Panc1 (cell line): ENCODE measurements at regions not wholly inside any gene's neighbourhood (a gene's known extent, or its start where the extent isn't known, plus 50 kb on each side); places are given as distances from the start of the nearest gene placed in this dataset.

Source experiments
- ATAC-seq: fragments of 200-7000 bp; cut with Tn5 transposase; 2 replicates; pipeline ENCODE4 v1.9.1; 2020; ENCODE audit warnings: mild to moderate bottlenecking, moderate library complexity
- BruUV-seq: library from RNA; stranded (reverse); fragments of 400-500 nt; replicated peaks from 2 replicates; lab custom pipeline; 2021; lab: Mats Ljungman, UMichigan
- CTCF ChIA-PET: fragments of 300-600 bp; sonication (Branson Sonifier 250); formaldehyde crosslinking; loops from one replicate; lab custom pipeline; 2022; ENCODE audit warnings: antibody characterized with exemption; lab: Charles Lee
- POLR2A ChIA-PET: fragments of 300-600 bp; sonication (Branson Sonifier 250); formaldehyde crosslinking; loops from one replicate; lab custom pipeline; 2022; ENCODE audit warnings: antibody characterized with exemption; lab: Charles Lee
- DNase-seq: peaks from one replicate; pipeline ENCODE4 v3.0.0-alpha.2; 2010; ENCODE audit warnings: low read depth, low spot score
- H3K27ac ChIP-seq: 2 replicates; pipeline ENCODE4 v1.5.1; 2011; ENCODE audit warnings: mild to moderate bottlenecking, low read length, inconsistent platforms
- H3K27me3 ChIP-seq: fragments of 200-500 bp; sonication (Bioruptor generic); 2 replicates; pipeline ENCODE4 v1.6.0; 2014; ENCODE audit warnings: low read length, inconsistent platforms; ENCODE audit not compliant: control insufficient read depth, insufficient read depth
- H3K36me3 ChIP-seq: fragments of 200-500 bp; sonication (Bioruptor generic); 2 replicates; pipeline ENCODE4 v1.5.1; 2014; ENCODE audit warnings: inconsistent platforms, mild to moderate bottlenecking, low read length, moderate library complexity; ENCODE audit not compliant: control insufficient read depth, insufficient read depth
- H3K4me1 ChIP-seq: 2 replicates; pipeline ENCODE4 v1.5.1; 2011; ENCODE audit warnings: inconsistent platforms, mild to moderate bottlenecking, low read length, moderate library complexity; ENCODE audit not compliant: control insufficient read depth, insufficient read depth
- H3K4me3 ChIP-seq, 2 experiments: 2 replicates each; pipeline ENCODE4 v1.5.1; 2011 to 2012; ENCODE audit warnings: low read depth in 2 of 2, low read length in 2 of 2, mild to moderate bottlenecking in 2 of 2, inconsistent platforms in 1 of 2, moderate library complexity in 1 of 2
- H3K9me3 ChIP-seq: fragments of 200-500 bp; sonication (Bioruptor generic); 2 replicates; pipeline ENCODE4 v1.5.1; 2014; ENCODE audit warnings: low read depth, mild to moderate bottlenecking, inconsistent platforms, low read length, moderate library complexity; ENCODE audit not compliant: control insufficient read depth, insufficient read depth
- POLR2AphosphoS5 ChIP-seq: IDR thresholded peaks from 2 replicates; pipeline ENCODE4 v1.6.1; 2012; ENCODE audit warnings: mild to moderate bottlenecking, low read depth, low read length, moderate library complexity
- SIN3A ChIP-seq: IDR thresholded peaks from 2 replicates; pipeline ENCODE4 v1.6.1; 2012; ENCODE audit warnings: low read depth, mild to moderate bottlenecking, low read length, moderate library complexity, borderline replicate concordance; ENCODE audit not compliant: insufficient read depth
- TCF7L2 ChIP-seq: IDR thresholded peaks from 2 replicates; pipeline ENCODE4 v1.6.1; 2011; ENCODE audit warnings: mild to moderate bottlenecking, low read depth, low read length, inconsistent platforms
- in situ Hi-C: cut with HindIII; loops from 2 replicates; pipeline ENCODE4 v1.10.0; 2016; ENCODE audit warnings: low sequenced_read_pairs, low pct_unique_long_range_greater_than_20kb
- intact Hi-C: fragments of 100-400 bp; cut with micrococcal nuclease; formaldehyde crosslinking; loops from one replicate; pipeline ENCODE4 v1.10.0; 2022; ENCODE audit not compliant: unreplicated experiment
- TF ChIP-seq, protein P1 (sequence below): fragments of 450-650 bp; IDR thresholded peaks from 2 replicates; pipeline ENCODE4 v1.5.1; 2017; ENCODE audit warnings: mild to moderate bottlenecking
- TF ChIP-seq, protein P2 (sequence below), 2 experiments: IDR thresholded peaks; 2 replicates each; pipeline ENCODE4 v1.6.1; 2011 to 2012; ENCODE audit warnings: low read depth in 2 of 2, control low read depth in 1 of 2, low read length in 1 of 2, mild to moderate bottlenecking in 1 of 2, moderate library complexity in 1 of 2; ENCODE audit not compliant: insufficient read depth in 1 of 2

DNA sequence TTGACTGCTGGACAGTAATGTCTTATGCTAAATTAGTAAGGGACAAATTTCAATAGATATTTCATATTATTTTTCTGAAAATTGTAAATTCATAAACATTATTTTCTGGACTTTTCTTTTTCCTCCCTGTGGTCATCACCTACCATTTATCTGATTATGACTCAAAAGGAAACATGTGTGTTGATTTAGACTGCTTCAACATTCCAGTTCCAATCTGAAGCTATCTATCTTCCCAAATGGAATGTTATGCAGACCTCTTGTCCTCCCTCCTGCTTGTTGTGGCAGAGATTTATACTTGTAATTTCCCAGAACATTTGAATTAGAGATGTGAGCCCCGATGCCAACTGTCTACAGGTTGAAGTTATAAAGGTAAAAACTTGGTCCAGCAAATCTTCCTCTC, 803.4 kb downstream of the TUSC7 start:
- Histone ChIP-seq H3K4me3 (no peak overlapping the region), H3K9me3 (no peaks in the 10 kb centered on the region), H3K4me1 (no peaks in the 10 kb centered on the region), H3K27ac (no peak overlapping the region), H3K36me3 (no peaks in the 10 kb centered on the region), H3K27me3 (no peaks in the 10 kb centered on the region)
- no peak for DNase-seq
- ChIA-PET POLR2A (no interaction called here), CTCF (no interaction called here)
- ATAC-seq, result no peak
- TF ChIP-seq, protein P1, sequence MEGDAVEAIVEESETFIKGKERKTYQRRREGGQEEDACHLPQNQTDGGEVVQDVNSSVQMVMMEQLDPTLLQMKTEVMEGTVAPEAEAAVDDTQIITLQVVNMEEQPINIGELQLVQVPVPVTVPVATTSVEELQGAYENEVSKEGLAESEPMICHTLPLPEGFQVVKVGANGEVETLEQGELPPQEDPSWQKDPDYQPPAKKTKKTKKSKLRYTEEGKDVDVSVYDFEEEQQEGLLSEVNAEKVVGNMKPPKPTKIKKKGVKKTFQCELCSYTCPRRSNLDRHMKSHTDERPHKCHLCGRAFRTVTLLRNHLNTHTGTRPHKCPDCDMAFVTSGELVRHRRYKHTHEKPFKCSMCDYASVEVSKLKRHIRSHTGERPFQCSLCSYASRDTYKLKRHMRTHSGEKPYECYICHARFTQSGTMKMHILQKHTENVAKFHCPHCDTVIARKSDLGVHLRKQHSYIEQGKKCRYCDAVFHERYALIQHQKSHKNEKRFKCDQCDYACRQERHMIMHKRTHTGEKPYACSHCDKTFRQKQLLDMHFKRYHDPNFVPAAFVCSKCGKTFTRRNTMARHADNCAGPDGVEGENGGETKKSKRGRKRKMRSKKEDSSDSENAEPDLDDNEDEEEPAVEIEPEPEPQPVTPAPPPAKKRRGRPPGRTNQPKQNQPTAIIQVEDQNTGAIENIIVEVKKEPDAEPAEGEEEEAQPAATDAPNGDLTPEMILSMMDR, result no peak
- TF ChIP-seq SIN3A (no peak), TCF7L2 (no peak), POLR2AphosphoS5 (no peak)
- TF ChIP-seq, protein P2, sequence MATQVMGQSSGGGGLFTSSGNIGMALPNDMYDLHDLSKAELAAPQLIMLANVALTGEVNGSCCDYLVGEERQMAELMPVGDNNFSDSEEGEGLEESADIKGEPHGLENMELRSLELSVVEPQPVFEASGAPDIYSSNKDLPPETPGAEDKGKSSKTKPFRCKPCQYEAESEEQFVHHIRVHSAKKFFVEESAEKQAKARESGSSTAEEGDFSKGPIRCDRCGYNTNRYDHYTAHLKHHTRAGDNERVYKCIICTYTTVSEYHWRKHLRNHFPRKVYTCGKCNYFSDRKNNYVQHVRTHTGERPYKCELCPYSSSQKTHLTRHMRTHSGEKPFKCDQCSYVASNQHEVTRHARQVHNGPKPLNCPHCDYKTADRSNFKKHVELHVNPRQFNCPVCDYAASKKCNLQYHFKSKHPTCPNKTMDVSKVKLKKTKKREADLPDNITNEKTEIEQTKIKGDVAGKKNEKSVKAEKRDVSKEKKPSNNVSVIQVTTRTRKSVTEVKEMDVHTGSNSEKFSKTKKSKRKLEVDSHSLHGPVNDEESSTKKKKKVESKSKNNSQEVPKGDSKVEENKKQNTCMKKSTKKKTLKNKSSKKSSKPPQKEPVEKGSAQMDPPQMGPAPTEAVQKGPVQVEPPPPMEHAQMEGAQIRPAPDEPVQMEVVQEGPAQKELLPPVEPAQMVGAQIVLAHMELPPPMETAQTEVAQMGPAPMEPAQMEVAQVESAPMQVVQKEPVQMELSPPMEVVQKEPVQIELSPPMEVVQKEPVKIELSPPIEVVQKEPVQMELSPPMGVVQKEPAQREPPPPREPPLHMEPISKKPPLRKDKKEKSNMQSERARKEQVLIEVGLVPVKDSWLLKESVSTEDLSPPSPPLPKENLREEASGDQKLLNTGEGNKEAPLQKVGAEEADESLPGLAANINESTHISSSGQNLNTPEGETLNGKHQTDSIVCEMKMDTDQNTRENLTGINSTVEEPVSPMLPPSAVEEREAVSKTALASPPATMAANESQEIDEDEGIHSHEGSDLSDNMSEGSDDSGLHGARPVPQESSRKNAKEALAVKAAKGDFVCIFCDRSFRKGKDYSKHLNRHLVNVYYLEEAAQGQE (IDR thresholded peaks at IDR 0.05; ENCODE audit: insufficient read depth in 1 of 2, low read depth in 2 of 2, low read length in 1 of 2), result no peak
- intact Hi-C loops, result no loop called here
- in situ Hi-C loops, result no loop called here
- BruUV-seq, result no TSS peak

DNA sequence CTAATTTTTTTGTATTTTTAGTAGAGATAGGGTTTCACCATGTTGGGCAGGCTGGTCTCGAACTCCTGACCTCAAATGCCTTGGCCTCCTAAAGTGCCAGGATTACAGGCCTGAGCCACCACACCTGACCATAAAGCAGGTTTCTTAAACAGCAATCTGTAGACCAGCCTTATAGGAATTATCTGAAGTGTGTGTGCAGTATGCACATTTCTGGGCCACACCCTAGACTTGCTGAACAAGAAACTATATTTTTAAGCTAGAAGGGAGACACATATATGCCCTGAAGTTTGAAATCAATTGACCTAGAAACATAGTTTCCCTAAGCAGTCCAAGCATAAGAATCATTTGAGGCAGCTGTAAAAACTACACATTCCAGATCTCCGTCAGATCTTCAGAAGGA, 805.7 kb downstream of the TUSC7 start:
- no peak overlapping the region for H3K27ac ChIP-seq
- ATAC-seq, result no peak
- in situ Hi-C loops (no loop called here), intact Hi-C loops (no loop called here)
- TF ChIP-seq TCF7L2 (no peak), SIN3A (no peak), POLR2AphosphoS5 (no peak)
- TF ChIP-seq, protein P1, result no peak
- TF ChIP-seq, protein P2 (IDR thresholded peaks at IDR 0.05; ENCODE audit: insufficient read depth in 1 of 2, low read depth in 2 of 2, low read length in 1 of 2), result no peak
- DNase-seq, result no peak
- POLR2A ChIA-PET, result no interaction called here
- CTCF ChIA-PET, result no interaction called here
- BruUV-seq, result no TSS peak
- H3K9me3 ChIP-seq, result no peaks in the 10 kb centered on the region
- no peaks in the 10 kb centered on the region for H3K36me3 ChIP-seq
- no peaks in the 10 kb centered on the region for H3K4me1 ChIP-seq
- H3K27me3 ChIP-seq, result no peaks in the 10 kb centered on the region; the same call in 1 of the 2 replicates
- no peak overlapping the region for H3K4me3 ChIP-seq
